CD4-positive, alpha-beta T cell (primary cell): ENCODE measurements at regions not wholly inside any gene's neighbourhood (a gene's known extent, or its start where the extent isn't known, plus 50 kb on each side); places are given as distances from the start of the nearest gene placed in this dataset.

Experiments
- ATAC-seq: fragments of 200-7000 bp; cut with Tn5 transposase; one replicate; pipeline ENCODE4 v1.10.0; 2022; ENCODE audit warnings: mild to moderate bottlenecking; ENCODE audit not compliant: poor library complexity
- CTCF ChIA-PET: fragments of 350-600 bp; sonication (Branson Sonifier 250); formaldehyde crosslinking; loops from one replicate; lab custom pipeline; 2021; ENCODE audit warnings: antibody characterized with exemption, inconsistent platforms; lab: Charles Lee
- POLR2A ChIA-PET: fragments of 350-600 bp; sonication (Branson Sonifier 250); formaldehyde crosslinking; loops from one replicate; lab custom pipeline; 2021; ENCODE audit warnings: antibody characterized with exemption, inconsistent platforms; lab: Charles Lee
- DNase-seq, 14 experiments: peaks; one replicate each; pipeline ENCODE4 v3.0.0-alpha.2; 2013 to 2020; ENCODE audit warnings: mixed read lengths in 2 of 14
- H3K27ac ChIP-seq, 2 donors: one replicate each; pipeline versions ENCODE4 v1.5.1 to v1.7.0; 2013; ENCODE audit warnings: low read length in 2 of 2, low read depth in 1 of 2, mild to moderate bottlenecking in 1 of 2
- H3K27me3 ChIP-seq, 2 experiments: 1 replicate in 1 of 2; 2 replicates in 1 of 2; pipeline versions ENCODE4 v1.6.1 to v1.7.0; 2013; ENCODE audit warnings: low read length in 2 of 2, control low read depth in 1 of 2, mild to moderate bottlenecking in 1 of 2, moderate library complexity in 1 of 2; ENCODE audit not compliant: insufficient read depth in 2 of 2, control insufficient read depth in 1 of 2
- H3K36me3 ChIP-seq: one replicate; pipeline ENCODE4 v1.6.1; 2013; ENCODE audit warnings: low read length, control low read depth; ENCODE audit not compliant: insufficient read depth
- H3K4me1 ChIP-seq: one replicate; pipeline ENCODE4 v1.6.1; 2013; ENCODE audit warnings: low read length, control low read depth; ENCODE audit not compliant: insufficient read depth
- H3K4me3 ChIP-seq: one replicate; pipeline ENCODE4 v1.5.1; 2013; ENCODE audit warnings: mild to moderate bottlenecking, low read length, moderate library complexity
- H3K9me3 ChIP-seq, 2 experiments: 1 replicate in 1 of 2; 2 replicates in 1 of 2; pipeline versions ENCODE4 v1.6.1 to v1.7.0; 2013; ENCODE audit warnings: low read length in 2 of 2, mild to moderate bottlenecking in 2 of 2, control low read depth in 1 of 2, moderate library complexity in 1 of 2; ENCODE audit not compliant: control insufficient read depth in 1 of 2, insufficient read depth in 1 of 2
- H3K27ac Mint-ChIP-seq: one replicate; pipeline ENCODE4 v1.8.0; 2020; ENCODE audit warnings: mixed read lengths
- H3K27me3 Mint-ChIP-seq: one replicate; pipeline ENCODE4 v1.8.0; 2021; ENCODE audit warnings: mixed read lengths
- H3K36me3 Mint-ChIP-seq: one replicate; pipeline ENCODE4 v1.8.0; 2021; ENCODE audit warnings: low read depth, mixed read lengths
- H3K4me1 Mint-ChIP-seq: one replicate; pipeline ENCODE4 v1.8.0; 2021; ENCODE audit warnings: low read depth, mixed read lengths
- H3K4me3 Mint-ChIP-seq: one replicate; pipeline ENCODE4 v1.8.0; 2020; ENCODE audit warnings: mild to moderate bottlenecking, mixed read lengths
- H3K9me3 Mint-ChIP-seq: one replicate; pipeline ENCODE4 v1.8.0; 2020; ENCODE audit warnings: mixed read lengths
- CTCF ChIP-seq: fragments of 200-600 bp; IDR thresholded peaks from one replicate; pipeline ENCODE4 v1.8.0; 2022; ENCODE audit warnings: antibody characterized with exemption, mild to moderate bottlenecking
- intact Hi-C, 2 experiments: fragments of 100-400 bp; cut with DNase I in 1 of 2; cut with micrococcal nuclease in 1 of 2; formaldehyde crosslinking; loops; one replicate each; pipeline versions ENCODE4 v1.15.1 to v1.9.0; 2023 to 2025; cut with DNase I, micrococcal nuclease

DNA sequence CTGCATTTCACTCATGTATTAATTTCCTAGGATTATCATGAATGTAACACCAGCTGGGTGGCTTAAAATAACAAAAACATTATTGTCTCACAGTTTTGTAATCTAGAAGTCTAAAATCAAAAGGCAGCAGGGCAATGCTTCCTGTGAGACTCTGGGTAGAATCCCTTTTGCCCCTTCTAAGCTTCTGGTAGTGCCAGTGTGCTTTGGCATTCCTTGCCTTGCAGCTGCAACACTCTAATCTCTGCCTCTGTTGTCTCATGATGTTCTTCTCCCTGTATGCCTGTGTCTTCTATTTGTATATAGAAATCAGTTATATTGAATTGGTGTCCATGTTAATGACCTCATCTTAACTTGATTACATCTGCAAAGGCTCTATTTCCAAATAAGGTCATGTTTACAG lies 1117.3 kb downstream of the PCDH18 start:
- H3K4me1 ChIP-seq = no peaks in the 10 kb centered on the region
- no peaks in the 10 kb centered on the region for H3K9me3 ChIP-seq
- H3K27ac Mint-ChIP-seq = no peak overlapping the region
- no peak for DNase-seq
- no peaks in the 10 kb centered on the region for H3K36me3 ChIP-seq
- H3K4me3 Mint-ChIP-seq = no peak overlapping the region
- ATAC-seq = no peak
- no peak for TF ChIP-seq CTCF
- peaks cover 4% of the 10 kb centered on the region for H3K9me3 Mint-ChIP-seq
- ChIA-PET POLR2A (no interaction called here), CTCF (no interaction called here)
- intact Hi-C loops = no loop called here
- H3K27ac ChIP-seq = no peak overlapping the region
- no peaks in the 10 kb centered on the region for H3K27me3 ChIP-seq
- H3K27me3 Mint-ChIP-seq = no peaks in the 10 kb centered on the region
- no peaks in the 10 kb centered on the region for H3K4me1 Mint-ChIP-seq
- H3K4me3 ChIP-seq = no peak overlapping the region
- no peaks in the 10 kb centered on the region for H3K36me3 Mint-ChIP-seq

DNA sequence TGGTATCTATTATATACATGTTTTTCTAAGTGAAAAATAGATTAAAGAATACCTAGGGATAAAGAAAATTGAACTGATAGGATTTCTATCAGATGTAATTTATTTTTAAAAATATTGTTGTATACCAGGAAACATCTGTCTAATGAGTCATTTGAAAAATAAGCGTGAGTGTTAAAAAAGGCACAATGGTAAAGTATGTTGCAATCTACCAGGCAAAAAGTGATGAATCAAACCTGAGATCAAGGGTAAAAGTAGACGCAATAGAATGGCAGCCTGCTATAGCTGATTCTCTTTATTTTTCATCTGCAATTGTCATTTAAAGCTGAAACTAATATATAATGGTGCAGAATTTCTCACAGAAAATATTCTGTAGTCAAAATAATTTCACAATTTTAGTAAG lies 1119.6 kb downstream of the PCDH18 start:
- no peak overlapping the region for H3K4me3 ChIP-seq
- no peaks in the 10 kb centered on the region for H3K36me3 ChIP-seq
- no peaks in the 10 kb centered on the region for H3K9me3 ChIP-seq
- Mint-ChIP-seq H3K27ac (no peak overlapping the region), H3K36me3 (no peaks in the 10 kb centered on the region), H3K4me1 (no peaks in the 10 kb centered on the region), H3K9me3 (peaks cover 4% of the 10 kb centered on the region), H3K4me3 (no peak overlapping the region), H3K27me3 (no peaks in the 10 kb centered on the region)
- no peaks in the 10 kb centered on the region for H3K4me1 ChIP-seq
- TF ChIP-seq CTCF = no peak
- intact Hi-C loops = no loop called here
- POLR2A ChIA-PET = no interaction called here
- no peak for DNase-seq
- no peaks in the 10 kb centered on the region for H3K27me3 ChIP-seq
- ATAC-seq = no peak
- no peak overlapping the region for H3K27ac ChIP-seq
- CTCF ChIA-PET = no interaction called here

DNA sequence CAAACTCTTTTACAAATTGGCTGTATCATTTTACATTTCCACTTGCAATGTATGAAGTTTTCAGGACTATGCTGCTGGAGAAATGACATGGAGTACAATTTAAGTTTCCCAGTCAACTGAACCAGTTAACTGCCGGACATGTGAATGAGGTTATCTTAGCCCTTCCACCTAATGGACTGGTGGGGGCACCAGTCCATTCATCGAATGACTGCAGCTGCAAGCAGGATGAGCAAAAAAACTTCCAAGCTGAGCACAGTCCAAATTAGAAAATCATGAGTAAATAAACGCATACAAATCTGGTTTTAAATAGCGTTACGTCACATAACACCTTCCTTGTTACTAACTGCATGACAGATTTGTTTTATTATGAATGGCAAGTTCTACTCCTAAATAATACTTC lies 1131.5 kb downstream of the PCDH18 start:
- Mint-ChIP-seq H3K27me3 (no peaks in the 10 kb centered on the region), H3K9me3 (peaks cover 5% of the 10 kb centered on the region), H3K4me3 (no peak overlapping the region), H3K36me3 (no peaks in the 10 kb centered on the region), H3K4me1 (no peaks in the 10 kb centered on the region), H3K27ac (no peak overlapping the region)
- no peak overlapping the region for H3K27ac ChIP-seq
- POLR2A ChIA-PET = no interaction called here
- intact Hi-C loops = no loop called here
- DNase-seq = no peak
- TF ChIP-seq CTCF = no peak
- no peak overlapping the region for H3K4me3 ChIP-seq
- peaks cover 0 to 5% of the 10 kb centered on the region in 2 experiments for H3K9me3 ChIP-seq
- no peak for ATAC-seq
- CTCF ChIA-PET = no interaction called here
- H3K27me3 ChIP-seq = no peaks in the 10 kb centered on the region
- no peaks in the 10 kb centered on the region for H3K4me1 ChIP-seq
- no peaks in the 10 kb centered on the region for H3K36me3 ChIP-seq
